Upper lobe of right lung (tissue), 1 donor: ENCODE measurements at regions not wholly inside any gene's neighbourhood (a gene's known extent, or its start where the extent isn't known, plus 50 kb on each side); places are given as distances from the start of the nearest gene placed in this dataset.

Experiments
- ATAC-seq: fragments of 200-7000 bp; cut with Tn5 transposase; one replicate; pipeline ENCODE4 v1.9.1; 2020; ENCODE audit warnings: mild to moderate bottlenecking, moderate library complexity
- DNase-seq: peaks from one replicate; pipeline ENCODE4 v3.0.0-alpha.2; 2020
- H3K27ac ChIP-seq: fragments of 200-600 bp; one replicate; pipeline ENCODE4 v1.8.0; 2022
- H3K27me3 ChIP-seq: fragments of 200-600 bp; one replicate; pipeline ENCODE4 v1.8.0; 2022; ENCODE audit warnings: mild to moderate bottlenecking
- H3K36me3 ChIP-seq: fragments of 200-600 bp; one replicate; pipeline ENCODE4 v1.8.0; 2022
- H3K4me1 ChIP-seq: fragments of 200-600 bp; one replicate; pipeline ENCODE4 v1.8.0; 2022
- H3K4me3 ChIP-seq: fragments of 200-600 bp; one replicate; pipeline ENCODE4 v1.8.0; 2022; ENCODE audit warnings: mild to moderate bottlenecking
- H3K9me3 ChIP-seq: fragments of 200-600 bp; one replicate; pipeline ENCODE4 v1.8.0; 2022
- intact Hi-C: fragments of 100-400 bp; cut with DNase I; formaldehyde crosslinking; loops from one replicate; pipeline ENCODE4 v1.11.0; 2022
- TF ChIP-seq, protein P1 (sequence below): fragments of 200-600 bp; IDR thresholded peaks from one replicate; pipeline ENCODE4 v1.8.0; 2022; ENCODE audit warnings: antibody characterized with exemption
- donor health status: DM: no; HTN: yes; CAD: no; lungs with severe emphysema.

DNA sequence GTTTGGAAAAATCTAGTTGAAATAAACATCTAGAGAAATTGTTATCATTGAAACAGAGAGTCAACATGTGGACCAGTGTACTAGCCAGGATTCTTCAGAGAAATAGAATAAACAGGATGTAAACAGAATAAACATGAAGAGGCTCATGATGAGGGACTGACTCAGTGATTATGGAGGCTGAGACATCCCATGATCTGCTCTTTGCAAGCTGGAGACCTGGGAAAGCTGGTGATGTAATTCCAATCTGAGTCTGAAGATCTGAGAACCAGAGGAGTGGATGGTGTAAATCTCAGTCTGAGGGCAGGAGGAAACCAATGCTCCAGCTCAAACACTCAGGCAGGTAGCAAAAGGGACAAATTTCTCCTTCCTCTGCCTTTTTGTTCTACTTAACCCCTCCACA lies 62.9 kb upstream of the FAM180A start:
- DNase-seq (no peak), ATAC-seq (no peak)
- no peaks in the 10 kb centered on the region for H3K4me1 ChIP-seq
- no peak overlapping the region for H3K27ac ChIP-seq
- H3K9me3 ChIP-seq: no peaks in the 10 kb centered on the region
- intact Hi-C loops: no loop called here
- H3K27me3 ChIP-seq: no peaks in the 10 kb centered on the region
- H3K36me3 ChIP-seq: no peaks in the 10 kb centered on the region
- no peak overlapping the region for H3K4me3 ChIP-seq
- TF ChIP-seq, protein P1, sequence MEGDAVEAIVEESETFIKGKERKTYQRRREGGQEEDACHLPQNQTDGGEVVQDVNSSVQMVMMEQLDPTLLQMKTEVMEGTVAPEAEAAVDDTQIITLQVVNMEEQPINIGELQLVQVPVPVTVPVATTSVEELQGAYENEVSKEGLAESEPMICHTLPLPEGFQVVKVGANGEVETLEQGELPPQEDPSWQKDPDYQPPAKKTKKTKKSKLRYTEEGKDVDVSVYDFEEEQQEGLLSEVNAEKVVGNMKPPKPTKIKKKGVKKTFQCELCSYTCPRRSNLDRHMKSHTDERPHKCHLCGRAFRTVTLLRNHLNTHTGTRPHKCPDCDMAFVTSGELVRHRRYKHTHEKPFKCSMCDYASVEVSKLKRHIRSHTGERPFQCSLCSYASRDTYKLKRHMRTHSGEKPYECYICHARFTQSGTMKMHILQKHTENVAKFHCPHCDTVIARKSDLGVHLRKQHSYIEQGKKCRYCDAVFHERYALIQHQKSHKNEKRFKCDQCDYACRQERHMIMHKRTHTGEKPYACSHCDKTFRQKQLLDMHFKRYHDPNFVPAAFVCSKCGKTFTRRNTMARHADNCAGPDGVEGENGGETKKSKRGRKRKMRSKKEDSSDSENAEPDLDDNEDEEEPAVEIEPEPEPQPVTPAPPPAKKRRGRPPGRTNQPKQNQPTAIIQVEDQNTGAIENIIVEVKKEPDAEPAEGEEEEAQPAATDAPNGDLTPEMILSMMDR: no peak

- Histone ChIP-seq H3K4me3 (no peak overlapping the region), H3K36me3 (no peaks in the 10 kb centered on the region), H3K27me3 (no peaks in the 10 kb centered on the region), H3K9me3 (no peaks in the 10 kb centered on the region), H3K4me1 (no peaks in the 10 kb centered on the region), H3K27ac (no peak overlapping the region)
- DNase-seq (no peak), ATAC-seq (no peak)
- TF ChIP-seq, protein P1: no peak
- intact Hi-C loops: loop anchor here (10.0 kb wide), 1 partner anchor 207 kb away; no protein-coding TSS in a partner anchor
These were observed 59.6 kb upstream of the FAM180A start for GRCh38 chr7:135808206-135808605.

DNA sequence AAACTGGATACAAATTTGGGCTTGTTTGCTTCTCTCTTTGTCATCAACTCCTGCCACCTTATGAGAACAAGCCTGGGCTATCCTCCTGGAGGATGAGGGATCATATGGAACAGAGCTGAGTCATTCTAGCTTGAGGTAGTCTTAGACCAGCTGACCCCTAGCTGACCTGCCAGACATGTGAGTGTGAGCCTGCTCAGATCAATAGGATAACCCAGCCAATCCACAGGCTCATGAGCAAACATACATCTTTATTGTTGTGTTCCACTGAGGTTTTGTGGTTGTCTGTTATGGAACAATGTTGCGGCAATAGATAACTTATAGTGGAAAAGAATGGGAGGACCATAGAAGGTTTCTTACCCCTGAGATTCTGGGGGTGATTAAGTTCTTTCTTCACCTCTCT lies 54.5 kb upstream of the FAM180A start:
- ATAC-seq (no peak), DNase-seq (no peak)
- Histone ChIP-seq H3K27ac (no peak overlapping the region), H3K9me3 (no peaks in the 10 kb centered on the region), H3K36me3 (no peaks in the 10 kb centered on the region), H3K27me3 (peaks cover 10% of the 10 kb centered on the region), H3K4me1 (peaks cover 9% of the 10 kb centered on the region), H3K4me3 (no peak overlapping the region)
- intact Hi-C loops: loop anchor here (10.0 kb wide), 1 partner anchor 212 kb away; no protein-coding TSS in a partner anchor
- TF ChIP-seq, protein P1: no peak

DNA sequence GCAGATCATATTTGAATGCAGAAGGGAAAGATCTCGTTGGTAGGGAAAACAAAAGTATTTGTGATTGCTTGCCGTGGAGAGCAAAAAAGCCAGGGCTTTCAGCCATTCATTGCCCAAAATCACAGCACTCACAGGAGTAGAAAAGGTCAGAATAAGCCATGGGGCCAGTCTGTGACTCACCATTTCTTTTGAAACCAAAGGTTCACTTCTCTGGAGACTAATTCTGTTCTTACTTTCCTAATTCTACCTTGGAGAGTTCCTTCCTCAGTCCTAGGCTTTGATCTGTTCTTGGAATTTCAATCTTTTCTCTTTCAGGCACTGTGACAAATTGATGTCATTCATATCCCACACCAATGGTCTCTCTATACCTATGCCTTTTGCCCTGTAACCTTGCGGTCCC lies 54.1 kb upstream of the FAM180A start:
- ATAC-seq (no peak), DNase-seq (no peak)
- Histone ChIP-seq H3K27ac (no peak overlapping the region), H3K9me3 (no peaks in the 10 kb centered on the region), H3K27me3 (peaks cover 10% of the 10 kb centered on the region), H3K4me1 (peaks cover 9% of the 10 kb centered on the region), H3K36me3 (no peaks in the 10 kb centered on the region), H3K4me3 (no peak overlapping the region)
- intact Hi-C loops: loop anchor here (10.0 kb wide), 1 partner anchor 212 kb away; no protein-coding TSS in a partner anchor
- TF ChIP-seq, protein P1: no peak

DNA sequence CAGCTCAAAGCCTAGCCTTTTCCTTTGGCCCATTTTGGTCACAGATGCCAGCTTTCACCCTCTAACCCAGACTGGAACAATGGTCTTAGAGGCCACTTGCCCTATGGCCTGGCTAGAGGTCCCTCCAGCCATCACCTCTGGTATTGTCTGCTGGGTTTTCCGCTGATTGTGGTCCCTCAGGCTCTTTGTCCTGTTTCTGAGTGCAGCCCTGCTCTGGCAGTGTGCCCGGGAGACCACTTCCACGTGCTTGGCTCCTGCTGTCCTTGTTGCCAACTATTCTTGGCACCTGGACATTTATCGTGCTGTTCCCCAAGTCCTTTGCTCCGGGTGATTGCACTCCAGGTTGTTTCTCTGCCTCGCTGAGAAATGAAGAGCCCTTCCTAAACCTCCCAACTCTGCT lies 53.3 kb upstream of the FAM180A start:
- DNase-seq: no peak
- H3K4me3 ChIP-seq: no peak overlapping the region
- intact Hi-C loops: loop anchor here (10.0 kb wide), 1 partner anchor 213 kb away; no protein-coding TSS in a partner anchor

More for the DNA sequence above, 53.3 kb upstream of the FAM180A start:
- no peak for ATAC-seq
- Histone ChIP-seq H3K9me3 (no peaks in the 10 kb centered on the region), H3K27me3 (peaks cover 10% of the 10 kb centered on the region), H3K4me1 (peaks cover 9% of the 10 kb centered on the region), H3K27ac (no peak overlapping the region), H3K36me3 (no peaks in the 10 kb centered on the region)
- TF ChIP-seq, protein P1: no peak
